Stimulated activated naive CD8-positive, alpha-beta T cell treated with anti-CD3 and anti-CD28 coated beads, Interleukin-15, Interleukin-2, amounts not matched to agents 100 U/mL and 50 U/mL, for 24 hours (primary cell): ENCODE measurements at regions not wholly inside any gene's neighbourhood (a gene's known extent, or its start where the extent isn't known, plus 50 kb on each side); places are given as distances from the start of the nearest gene placed in this dataset.
A peak's percentile ranks its signal among the peaks of the same experiment; 100 is the strongest.
"Not testable (repeated sequence)": the region's sequence is repeated elsewhere in the genome, so short reads cannot be mapped to it uniquely, and the experiment has no call there.

Experiments
- ATAC-seq: fragments of 150-1000 bp; cut with Tn5 transposase; one replicate; pipeline ENCODE4 v1.10.0; 2021
- DNase-seq: peaks from one replicate; pipeline ENCODE4 v3.0.0; 2021

DNA sequence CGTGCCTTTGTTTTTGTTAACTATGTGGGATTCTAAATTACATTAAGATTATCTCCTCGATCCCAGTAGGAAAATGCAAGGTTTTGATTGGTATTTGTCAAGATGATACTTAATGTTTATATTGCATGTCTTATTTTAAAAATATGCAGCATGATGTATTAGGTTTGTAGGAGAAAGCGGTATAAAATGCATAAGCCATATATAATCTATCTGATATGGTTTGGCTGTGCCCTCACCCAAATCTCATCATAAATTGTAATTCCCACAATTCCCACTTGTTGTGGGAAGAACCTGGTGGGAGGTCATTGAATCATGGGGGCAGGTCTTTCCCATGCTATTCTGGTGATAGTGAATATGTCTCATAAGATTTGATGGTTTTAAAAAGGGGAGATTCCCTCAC is 198.1 kb upstream of the NCAM2 start:
- no peak for ATAC-seq
- no peak for DNase-seq

DNA sequence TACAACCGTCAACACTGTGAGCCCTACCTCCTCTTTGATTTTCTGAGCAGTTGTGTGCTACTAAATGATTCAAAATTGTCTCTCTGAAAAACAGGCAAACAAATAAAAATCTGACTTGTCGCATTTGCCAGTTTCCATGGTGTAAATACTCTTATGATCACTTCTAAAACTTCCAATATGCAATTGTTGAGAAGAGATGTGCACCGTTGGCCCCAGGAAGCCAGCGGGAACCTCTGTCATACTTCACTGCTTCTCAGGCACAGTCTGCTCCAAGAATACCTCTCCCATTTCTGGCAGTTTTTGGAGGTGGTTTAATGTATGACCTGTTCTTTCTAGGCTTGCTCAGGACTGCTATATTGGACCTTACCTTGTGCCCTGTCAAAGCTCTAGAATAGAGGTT is 196.0 kb upstream of the NCAM2 start:
- ATAC-seq (no peak), DNase-seq (no peak)

DNA sequence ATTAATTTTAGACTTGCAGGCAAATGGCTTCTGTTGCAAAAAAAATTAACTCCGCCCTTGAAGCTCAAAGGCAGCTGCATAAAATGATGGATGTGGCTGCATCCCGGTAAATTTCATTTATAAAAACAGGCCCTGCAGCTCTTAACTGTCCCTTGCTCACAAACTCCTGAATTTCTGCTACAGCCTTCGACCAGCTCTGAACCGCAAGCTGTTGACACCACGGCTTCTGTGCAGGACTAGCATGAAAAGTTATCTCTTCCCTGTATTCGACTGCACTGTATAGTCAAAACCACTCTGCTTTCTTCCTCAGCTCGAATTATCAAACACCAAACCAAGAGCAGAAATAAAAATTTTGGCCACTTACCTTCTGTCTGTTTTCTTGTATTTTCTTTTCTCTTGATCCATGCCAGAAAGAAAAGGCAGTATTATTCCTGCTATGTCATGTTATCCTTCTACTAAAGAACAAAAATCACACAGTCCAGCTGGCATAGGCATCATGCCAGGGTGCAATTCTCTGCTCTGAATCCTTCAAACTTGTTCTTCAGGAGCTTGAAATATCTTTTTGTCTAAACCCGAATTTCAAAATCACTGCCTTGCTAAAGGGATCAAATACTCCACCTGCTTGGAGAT is 195.5 kb upstream of the NCAM2 start:
- ATAC-seq = no peak
- DNase-seq = no peak

GRCh38 chr21:20811702-20812101 is 186.5 kb upstream of the NCAM2 start:
- DNase-seq = no peak
- ATAC-seq = no peak

DNA sequence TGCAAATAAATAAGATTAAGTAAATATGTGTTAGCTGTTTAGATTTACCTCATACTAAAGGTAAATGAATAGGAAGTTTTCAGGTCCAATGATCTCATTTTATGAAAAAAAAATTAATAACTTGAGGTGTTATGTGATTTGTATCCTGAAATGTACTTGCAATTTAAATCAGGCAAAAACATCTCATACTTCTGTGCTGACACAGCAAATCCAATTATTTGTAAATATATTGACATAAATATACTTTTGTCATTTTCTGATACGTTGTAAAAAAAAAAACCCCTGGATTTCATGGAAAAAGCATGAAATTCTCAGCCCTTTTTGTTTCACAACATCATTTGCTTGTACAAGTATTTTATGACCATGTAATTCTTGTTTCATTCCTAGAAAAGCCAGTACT is 184.1 kb upstream of the NCAM2 start:
- DNase-seq (no peak), ATAC-seq (no peak)

GRCh38 chr21:20822666-20823065 is 175.5 kb upstream of the NCAM2 start:
- ATAC-seq (no peak), DNase-seq (no peak)

- ATAC-seq = no peak
- DNase-seq = no peak
These were observed 145.3 kb upstream of the NCAM2 start for GRCh38 chr21:20852866-20853265.

DNA sequence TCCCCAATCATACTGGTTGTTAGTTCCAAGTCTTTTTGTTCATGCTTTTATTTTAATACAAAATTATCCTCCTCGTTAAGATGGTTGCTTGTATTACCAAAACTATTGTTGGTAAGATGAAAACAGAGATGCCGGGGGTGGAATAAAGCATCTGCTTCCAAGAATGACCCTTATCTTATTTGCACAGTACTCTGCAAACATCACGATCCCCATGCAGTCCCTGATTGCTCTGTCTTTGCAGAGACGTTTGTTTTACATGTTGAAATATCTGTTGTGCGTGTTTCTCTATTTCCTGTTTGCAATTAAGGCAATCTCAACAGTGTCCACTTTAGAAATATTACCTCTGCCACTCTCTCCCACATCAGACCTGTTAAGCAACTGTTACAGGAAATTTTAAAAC is 141.3 kb upstream of the NCAM2 start:
- DNase-seq = no peak
- ATAC-seq = no peak

DNA sequence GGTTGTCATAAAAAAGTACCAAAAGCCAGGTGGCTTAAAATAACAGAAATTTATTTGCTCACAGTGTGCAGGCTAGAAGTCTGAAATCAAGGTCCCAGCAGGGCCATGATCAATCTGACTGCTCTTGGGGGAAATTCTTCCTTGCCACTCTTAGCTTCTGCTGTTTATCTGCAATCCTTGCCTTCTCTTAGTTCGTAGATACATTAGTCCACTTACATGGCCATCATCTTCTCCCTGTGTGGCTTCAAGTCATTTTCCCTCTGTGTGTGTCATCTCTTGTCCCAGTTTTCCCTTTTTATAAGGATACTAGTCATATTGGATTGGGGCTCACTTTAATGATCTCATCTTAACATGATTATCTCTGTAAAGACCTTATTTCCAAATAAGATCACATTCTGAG is 124.0 kb upstream of the NCAM2 start:
- no peak for DNase-seq
- ATAC-seq = no peak

- no peak for ATAC-seq
- no peak for DNase-seq
These were observed 122.5 kb upstream of the NCAM2 start for GRCh38 chr21:20875742-20876141.

- no peak for DNase-seq
- no peak for ATAC-seq
These were observed 120.2 kb upstream of the NCAM2 start for GRCh38 chr21:20877976-20878375.

DNA sequence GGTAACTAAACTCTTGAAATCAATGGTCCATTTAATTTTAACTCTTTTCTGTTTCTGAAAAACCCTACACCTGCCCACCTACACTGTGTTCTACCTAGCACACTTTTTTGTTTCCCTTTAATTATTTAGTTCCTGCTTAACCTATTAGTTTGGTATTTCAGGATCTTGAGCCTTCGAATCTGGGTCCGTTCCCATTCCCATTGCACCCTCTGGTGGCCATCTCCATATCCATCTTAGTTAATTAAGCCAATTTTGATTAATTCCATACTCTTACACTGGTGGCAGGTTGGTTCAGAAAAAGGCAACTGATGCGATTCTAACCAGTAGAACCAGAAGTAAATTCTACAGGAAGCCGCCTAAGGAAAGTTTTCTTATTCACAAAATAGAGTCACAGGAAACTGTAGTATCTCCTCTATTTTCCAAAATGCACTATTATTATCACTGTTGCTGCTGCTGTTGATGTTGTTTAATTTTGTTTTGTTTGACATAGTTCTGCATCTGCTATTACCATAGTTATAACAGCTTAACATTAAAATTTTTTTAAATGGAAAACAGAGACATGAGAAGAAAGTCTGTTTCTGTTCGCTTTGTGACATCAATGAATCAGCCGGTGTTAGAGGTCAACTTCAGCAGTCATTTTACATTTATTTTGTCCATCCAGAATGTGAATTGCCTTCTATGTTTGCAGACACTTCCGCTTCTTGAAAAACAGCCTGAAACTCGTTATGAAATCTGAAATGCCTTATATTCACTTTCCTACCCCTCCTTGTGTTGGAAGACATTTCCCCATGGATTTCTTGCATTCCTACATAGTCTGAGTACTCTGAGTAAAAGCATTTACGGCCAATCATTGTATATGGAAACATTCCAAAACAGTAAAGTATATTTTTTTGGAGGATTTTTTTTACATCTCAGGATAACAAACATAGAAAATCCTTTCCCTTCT is 115.5 kb upstream of the NCAM2 start:
- DNase-seq (peak; percentile 16), ATAC-seq (no peak)

- no peak for DNase-seq
- ATAC-seq = no peak
These were observed 114.8 kb upstream of the NCAM2 start for GRCh38 chr21:20883408-20883800.

DNA sequence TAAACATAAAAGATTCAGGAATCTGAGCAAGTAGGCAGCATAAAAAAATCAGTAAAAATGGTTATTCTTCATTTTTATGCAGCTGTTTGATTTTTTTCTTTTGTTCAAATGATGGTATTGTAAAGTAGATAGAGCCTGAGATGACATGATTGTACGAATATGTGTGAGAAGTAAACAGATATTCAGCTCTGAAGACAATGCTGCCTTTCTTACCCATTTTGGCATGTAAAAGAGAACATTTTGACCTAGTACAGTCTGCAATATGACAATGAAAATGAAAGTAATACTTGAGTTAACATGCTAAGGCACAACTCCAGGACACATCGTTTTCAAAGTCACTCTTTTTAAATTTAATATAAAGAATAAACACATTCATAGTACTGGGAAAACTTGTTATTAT is 95.7 kb upstream of the NCAM2 start:
- no peak for DNase-seq
- no peak for ATAC-seq

- DNase-seq (no peak), ATAC-seq (no peak)
These were observed 95.2 kb upstream of the NCAM2 start for GRCh38 chr21:20902998-20903397.

DNA sequence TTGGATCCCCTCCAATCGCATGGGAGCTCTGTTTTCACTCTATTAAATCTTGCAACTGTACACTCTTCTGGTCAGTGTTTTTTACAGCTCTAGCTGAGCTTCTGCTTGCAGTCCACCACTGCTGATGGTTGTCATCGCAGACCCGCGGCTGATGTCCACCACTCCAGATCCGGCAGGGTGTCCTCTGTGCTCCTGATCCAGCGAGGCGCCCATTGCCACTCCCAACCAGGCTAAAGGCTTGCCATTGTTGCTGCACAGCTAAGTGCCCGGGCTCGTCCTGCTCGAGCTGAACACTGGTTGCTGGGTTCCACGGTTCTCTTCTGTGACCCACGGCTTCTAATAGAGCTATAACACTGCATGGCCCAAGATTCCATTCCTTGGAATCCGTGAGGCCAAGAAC is 70.7 kb upstream of the NCAM2 start:
- not testable (repeated sequence) for ATAC-seq, DNase-seq

GRCh38 chr21:20942523-20942922 is 55.7 kb upstream of the NCAM2 start:
- no peak for DNase-seq
- no peak for ATAC-seq

GRCh38 chr21:20943561-20943997 is 54.6 kb upstream of the NCAM2 start:
- DNase-seq = no peak
- no peak for ATAC-seq

GRCh38 chr21:20944139-20944538 is 54.1 kb upstream of the NCAM2 start:
- DNase-seq (no peak), ATAC-seq (no peak)

DNA sequence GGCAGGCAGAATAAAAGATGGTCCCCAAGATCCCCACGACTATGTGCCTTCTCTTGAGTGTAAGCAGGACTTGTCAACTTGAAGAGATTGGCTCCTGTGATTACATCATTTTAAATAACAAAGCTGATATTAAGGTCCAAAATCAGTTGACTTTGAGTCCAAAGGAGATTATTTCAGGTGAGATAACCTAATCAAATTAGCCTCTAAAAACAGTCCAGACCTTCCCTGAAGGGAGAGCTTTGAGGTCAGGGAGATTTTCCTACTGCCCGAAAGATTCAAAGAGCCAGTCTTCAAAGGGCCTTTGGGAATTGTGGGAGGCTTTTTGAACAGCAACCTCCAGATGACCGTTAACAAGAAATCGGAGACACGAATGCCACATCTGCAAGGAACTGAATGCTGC is 51.5 kb upstream of the NCAM2 start:
- ATAC-seq (no peak), DNase-seq (no peak)
